ENCODE measurements at regions not wholly inside any gene's neighbourhood (a gene's known extent, or its start where the extent isn't known, plus 50 kb on each side); places are given as distances from the start of the nearest gene placed in this dataset.

DNA sequence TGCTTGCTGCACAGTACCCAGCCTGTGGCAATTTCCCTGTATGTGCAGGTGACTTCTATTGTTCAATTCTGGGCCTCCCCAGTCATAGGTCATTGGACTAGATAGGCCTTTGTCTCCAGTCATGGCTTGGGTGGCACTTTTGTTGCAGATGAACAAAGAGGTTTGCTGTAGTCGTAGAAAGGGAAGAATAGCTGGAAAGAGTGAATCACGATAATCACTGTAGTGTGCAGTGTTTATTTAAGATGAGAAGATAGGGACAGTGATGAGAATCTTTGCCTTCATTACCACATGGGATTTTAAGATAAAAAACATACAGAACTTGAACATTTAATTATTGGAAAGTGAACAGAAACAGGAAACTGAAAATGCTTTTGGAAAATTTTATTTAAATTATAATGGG is 156.1 kb upstream of the CYRIA start:
- TF ChIP-seq CTCF (IDR thresholded peaks at IDR 0.05), result no peak
- TF ChIP-seq EZH2 (IDR thresholded peaks at IDR 0.05; ENCODE audit: borderline replicate concordance, insufficient read depth, low read depth, low read length, poor library complexity, severe bottlenecking), result no peak
